PC-9 (cell line): ENCODE measurements at regions not wholly inside any gene's neighbourhood (a gene's known extent, or its start where the extent isn't known, plus 50 kb on each side); places are given as distances from the start of the nearest gene placed in this dataset.

ENCODE experiments used
- CTCF ChIP-seq: fragments of 200-600 bp; sonication (generic); conservative IDR thresholded peaks from 2 replicates; pipeline ENCODE4 v1.6.1; 2017; ENCODE audit warnings: mixed run types, antibody characterized with exemption, mild to moderate bottlenecking, moderate library complexity
- EZH2 ChIP-seq: fragments of 200-600 bp; sonication (generic); IDR thresholded peaks from 2 replicates; pipeline ENCODE4 v1.8.0; 2017; ENCODE audit warnings: antibody characterized with exemption, low read depth

- no peak for TF ChIP-seq CTCF
- no peak for TF ChIP-seq EZH2
Observed at GRCh38 chr2:14064346-14064745, 568.2 kb upstream of the LRATD1 start.
